SK-N-MC (cell line): ENCODE measurements at regions not wholly inside any gene's neighbourhood (a gene's known extent, or its start where the extent isn't known, plus 50 kb on each side); places are given as distances from the start of the nearest gene placed in this dataset.

Experiments
- DNase-seq: peaks from one replicate; pipeline ENCODE4 v3.0.0-alpha.2; 2011; ENCODE audit warnings: low read depth, low spot score
- H3K27ac ChIP-seq: fragments of 200-600 bp; sonication (generic); 2 replicates; pipeline ENCODE4 v1.5.1; 2016; ENCODE audit warnings: mixed run types
- H3K36me3 ChIP-seq: fragments of 200-600 bp; sonication (generic); 2 replicates; pipeline ENCODE4 v1.6.1; 2017; ENCODE audit warnings: antibody characterized with exemption, low read length, mixed read lengths; ENCODE audit not compliant: insufficient read depth
- H3K4me3 ChIP-seq: fragments of 200-600 bp; sonication (generic); 2 replicates; pipeline ENCODE4 v1.5.1; 2016
- H3K9ac ChIP-seq: fragments of 200-600 bp; sonication (generic); 2 replicates; pipeline ENCODE4 v1.8.0; 2017; ENCODE audit warnings: mixed run types, mixed read lengths; ENCODE audit not compliant: insufficient read length
- H3K9me3 ChIP-seq: fragments of 200-600 bp; sonication (generic); 2 replicates; pipeline ENCODE4 v1.6.1; 2017; ENCODE audit warnings: low read depth, mild to moderate bottlenecking, antibody characterized with exemption, low read length, moderate library complexity, mixed read lengths
- EZH2 ChIP-seq: fragments of 200-600 bp; sonication (generic); IDR thresholded peaks from one replicate; pipeline ENCODE4 v1.6.1; 2017; ENCODE audit warnings: antibody characterized with exemption
- FOXP2 ChIP-seq: optimal IDR thresholded peaks from 2 replicates; pipeline ENCODE3; 2011; ENCODE audit warnings: mild to moderate bottlenecking, moderate library complexity; ENCODE audit not compliant: insufficient read depth; ENCODE audit errors: extremely low read length, control extremely low read depth
- POLR2AphosphoS5 ChIP-seq: IDR thresholded peaks from 2 replicates; pipeline ENCODE4 v1.6.1; 2012; ENCODE audit warnings: mild to moderate bottlenecking, low read depth, low read length, borderline replicate concordance

- Histone ChIP-seq H3K27ac (no peak overlapping the region), H3K36me3 (no peaks in the 10 kb centered on the region), H3K9ac (no peak overlapping the region), H3K9me3 (no peaks in the 10 kb centered on the region), H3K4me3 (no peak overlapping the region)
- DNase-seq: no peak
- no peak for TF ChIP-seq EZH2
- TF ChIP-seq POLR2AphosphoS5: no peak
- no peak for TF ChIP-seq FOXP2
These were observed 289.8 kb upstream of the SFRP2 start for GRCh38 chr4:154078504-154079350.

DNA sequence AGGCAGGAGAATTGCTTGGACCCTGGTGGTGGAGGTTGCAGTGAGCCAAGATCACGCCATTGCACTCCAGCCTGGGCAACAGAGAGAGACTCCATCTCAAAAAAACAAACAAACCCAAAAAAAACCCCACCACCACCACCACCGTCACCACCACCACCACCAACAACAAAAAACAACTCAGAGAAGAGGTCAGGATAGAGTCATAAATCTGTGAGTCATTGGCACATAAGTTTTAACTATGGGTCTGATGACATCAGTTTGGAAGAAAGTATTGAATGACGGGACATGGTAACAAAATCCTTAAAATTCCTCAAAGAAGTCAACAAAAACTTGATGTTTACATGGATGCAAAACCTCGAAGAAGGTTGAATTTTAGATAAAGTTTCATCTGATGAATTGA lies 288.0 kb upstream of the SFRP2 start:
- H3K9me3 ChIP-seq: no peaks in the 10 kb centered on the region
- H3K9ac ChIP-seq: no peak overlapping the region
- TF ChIP-seq EZH2 (no peak), POLR2AphosphoS5 (no peak), FOXP2 (no peak)
- no peak for DNase-seq
- H3K4me3 ChIP-seq: no peak overlapping the region
- H3K36me3 ChIP-seq: no peaks in the 10 kb centered on the region
- no peak overlapping the region for H3K27ac ChIP-seq

DNA sequence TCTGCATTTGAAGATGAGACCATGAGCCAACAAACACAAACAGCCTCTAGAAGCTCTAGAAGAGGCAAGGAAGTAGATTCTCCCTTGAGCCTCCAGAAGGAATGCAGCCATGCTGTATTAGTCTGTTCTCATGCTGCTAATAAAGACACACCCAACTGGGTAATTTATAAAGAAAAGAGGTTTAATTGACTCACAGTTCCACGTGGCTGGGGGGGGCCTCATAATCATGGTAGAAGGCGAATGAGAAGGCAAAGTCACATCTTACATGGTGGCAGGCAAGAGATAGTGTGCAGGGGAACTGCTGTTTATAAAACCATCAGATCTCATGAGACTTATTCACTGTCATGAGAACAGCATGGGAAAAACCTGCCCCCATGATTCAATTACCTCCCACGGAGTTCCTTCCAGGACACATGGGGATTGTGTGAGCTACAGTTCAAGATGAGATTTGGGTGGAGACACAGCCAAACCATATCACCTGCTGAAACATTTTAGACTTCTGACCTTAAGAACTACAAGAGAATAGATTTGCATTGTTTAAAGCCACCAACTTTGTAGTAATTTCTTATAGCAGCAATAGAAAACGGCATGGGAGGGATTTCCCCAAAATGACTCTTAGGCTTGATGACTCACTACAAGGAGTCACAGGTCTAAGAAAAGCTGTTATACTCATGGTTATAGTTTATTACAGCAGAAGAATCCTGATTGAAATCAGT lies 284.4 kb upstream of the SFRP2 start:
- no peak overlapping the region for H3K27ac ChIP-seq
- H3K36me3 ChIP-seq: no peaks in the 10 kb centered on the region
- TF ChIP-seq POLR2AphosphoS5: no peak
- no peak for TF ChIP-seq FOXP2
- no peak for TF ChIP-seq EZH2
- no peak overlapping the region for H3K4me3 ChIP-seq
- no peak overlapping the region for H3K9ac ChIP-seq
- no peak for DNase-seq
- H3K9me3 ChIP-seq: no peaks in the 10 kb centered on the region

GRCh38 chr4:154067786-154068185 lies 278.9 kb upstream of the SFRP2 start:
- H3K4me3 ChIP-seq: no peak overlapping the region
- no peak for TF ChIP-seq FOXP2
- TF ChIP-seq EZH2: no peak
- no peak for TF ChIP-seq POLR2AphosphoS5
- no peaks in the 10 kb centered on the region for H3K36me3 ChIP-seq
- peak; percentile 22 for DNase-seq
- H3K9ac ChIP-seq: no peak overlapping the region
- no peak overlapping the region for H3K27ac ChIP-seq
- H3K9me3 ChIP-seq: no peaks in the 10 kb centered on the region

DNA sequence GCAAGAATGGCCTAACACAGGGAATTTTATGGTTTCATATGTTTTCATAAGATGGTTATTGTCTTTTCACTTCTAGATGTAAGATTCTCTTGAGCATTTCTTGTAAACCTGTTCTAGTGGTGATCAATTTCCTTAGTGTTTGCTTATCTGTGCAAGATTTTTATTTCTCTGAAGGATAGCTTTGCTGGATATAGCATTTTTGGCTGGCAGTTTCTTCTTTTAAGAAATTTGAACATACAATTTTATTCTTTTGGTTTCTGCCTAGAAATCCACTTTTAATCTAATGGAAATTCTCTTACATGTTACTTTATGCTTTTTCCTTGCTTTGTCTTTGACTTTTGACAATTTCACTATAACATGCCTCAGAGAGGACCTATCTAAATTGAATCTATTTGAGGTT lies 276.5 kb upstream of the SFRP2 start:
- TF ChIP-seq POLR2AphosphoS5 (no peak), FOXP2 (no peak), EZH2 (no peak)
- Histone ChIP-seq H3K9me3 (no peaks in the 10 kb centered on the region), H3K27ac (no peak overlapping the region), H3K36me3 (no peaks in the 10 kb centered on the region), H3K9ac (no peak overlapping the region), H3K4me3 (no peak overlapping the region)
- no peak for DNase-seq

DNA sequence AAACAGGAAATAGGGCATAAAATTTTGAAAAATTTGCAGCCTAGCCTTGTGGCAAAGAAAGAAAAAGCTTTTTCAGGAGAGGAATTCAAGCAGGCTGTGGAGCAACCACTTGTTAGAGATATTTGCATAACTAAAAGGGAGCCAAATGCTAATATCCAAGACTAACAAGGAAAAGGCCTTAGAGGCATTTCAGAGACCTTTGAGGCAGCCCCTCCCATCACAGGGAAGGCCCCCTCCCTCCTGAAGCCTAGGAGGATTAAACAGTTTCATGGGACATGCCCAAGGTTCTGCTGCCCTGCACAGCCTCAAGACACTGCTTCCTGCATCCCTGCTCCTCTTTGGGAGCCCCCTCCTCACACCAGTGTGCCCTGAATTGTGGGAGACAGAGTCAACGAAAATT lies 275.4 kb upstream of the SFRP2 start:
- no peak overlapping the region for H3K4me3 ChIP-seq
- TF ChIP-seq FOXP2 (no peak), EZH2 (no peak)
- H3K9ac ChIP-seq: no peak overlapping the region
- H3K36me3 ChIP-seq: no peaks in the 10 kb centered on the region
- no peak for DNase-seq
- H3K9me3 ChIP-seq: no peaks in the 10 kb centered on the region
- no peak overlapping the region for H3K27ac ChIP-seq

GRCh38 chr4:154049457-154050181 lies 260.7 kb upstream of the SFRP2 start:
- no peak overlapping the region for H3K4me3 ChIP-seq

DNA sequence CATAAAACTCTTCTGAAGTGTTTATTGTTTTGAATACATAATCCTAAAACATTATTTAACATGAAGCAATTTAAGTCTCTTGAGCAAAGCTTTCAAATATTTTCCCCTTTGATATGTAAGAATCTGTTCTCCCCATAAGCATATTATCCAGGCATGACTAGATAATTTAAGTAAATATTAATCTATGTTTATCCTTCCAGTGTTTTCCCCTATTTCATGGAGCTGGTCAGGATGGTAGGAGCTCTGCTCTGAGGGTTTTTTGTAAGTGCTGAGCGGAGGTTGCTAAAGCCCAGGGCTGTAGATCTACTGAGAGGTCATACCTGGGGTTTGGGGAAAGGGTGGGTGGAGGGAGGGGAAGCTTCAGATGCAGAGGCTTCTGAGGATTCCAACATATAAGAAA lies 258.9 kb upstream of the SFRP2 start:
- Histone ChIP-seq H3K4me3 (no peak overlapping the region), H3K27ac (no peak overlapping the region), H3K9ac (no peak overlapping the region), H3K9me3 (no peaks in the 10 kb centered on the region; the same call in 1 of the 2 replicates), H3K36me3 (no peaks in the 10 kb centered on the region)
- DNase-seq: no peak
- TF ChIP-seq FOXP2: no peak
- TF ChIP-seq POLR2AphosphoS5: no peak
- no peak for TF ChIP-seq EZH2

More at GRCh38 chr4:154049457-154050181, 260.7 kb upstream of the SFRP2 start:
- Histone ChIP-seq H3K27ac (no peak overlapping the region), H3K9ac (no peak overlapping the region), H3K9me3 (no peaks in the 10 kb centered on the region; the same call in 1 of the 2 replicates), H3K36me3 (no peaks in the 10 kb centered on the region)
- TF ChIP-seq EZH2 (no peak), POLR2AphosphoS5 (no peak), FOXP2 (no peak)
- no peak for DNase-seq
